HL-60 (cell line): ENCODE measurements at regions not wholly inside any gene's neighbourhood (a gene's known extent, or its start where the extent isn't known, plus 50 kb on each side); places are given as distances from the start of the nearest gene placed in this dataset.

Experiments
- DNase-seq, 2 experiments: peaks; one replicate each; pipeline ENCODE4 v3.0.0-alpha.2; 2010 to 2020; ENCODE audit warnings: low read depth in 1 of 2, low spot score in 1 of 2
- H3K27ac ChIP-seq: fragments of 250-450 bp; sonication (Bioruptor Pico); replicated peaks from 2 replicates; pipeline ENCODE4 v1.5.1; 2020; ENCODE audit warnings: mild to moderate bottlenecking, moderate library complexity
- H3K27me3 ChIP-seq: fragments of 250-450 bp; sonication (Bioruptor Pico); 2 replicates; pipeline ENCODE4 v1.5.1; 2021; ENCODE audit warnings: mild to moderate bottlenecking, moderate library complexity; ENCODE audit not compliant: insufficient read depth, poor library complexity, severe bottlenecking
- H3K4me3 ChIP-seq: replicated peaks from 2 replicates; pipeline ENCODE4 v1.5.1; 2011; ENCODE audit warnings: mild to moderate bottlenecking, control low read depth, low read length; ENCODE audit not compliant: insufficient read depth
- CTCF ChIP-seq: IDR thresholded peaks from one replicate; pipeline ENCODE4 v1.5.1; 2011; ENCODE audit warnings: low read length, control low read depth, inconsistent platforms; ENCODE audit not compliant: insufficient read depth
- GABPA ChIP-seq: IDR thresholded peaks from 2 replicates; pipeline ENCODE4 v1.6.1; 2012; ENCODE audit warnings: low read depth
- POLR2AphosphoS5 ChIP-seq: IDR thresholded peaks from 2 replicates; pipeline ENCODE4 v1.6.1; 2012; ENCODE audit warnings: low read depth
- REST ChIP-seq: IDR thresholded peaks from 2 replicates; pipeline ENCODE4 v1.6.1; 2012; ENCODE audit warnings: low read depth; ENCODE audit not compliant: insufficient replicate concordance
- SPI1 ChIP-seq: IDR thresholded peaks from 2 replicates; pipeline ENCODE4 v1.6.1; 2012; ENCODE audit warnings: low read depth, mild to moderate bottlenecking, borderline replicate concordance

GRCh38 chr11:95521133-95521542, 268.4 kb downstream of the FAM76B start:
- Histone ChIP-seq H3K27ac (no peak overlapping the region), H3K4me3 (no peak overlapping the region), H3K27me3 (no peaks in the 10 kb centered on the region)
- TF ChIP-seq REST (no peak), CTCF (no peak), POLR2AphosphoS5 (no peak), SPI1 (no peak)
- no peak for DNase-seq

- H3K4me3 ChIP-seq: no peak overlapping the region
- no peak for TF ChIP-seq SPI1
- TF ChIP-seq CTCF: no peak
- TF ChIP-seq POLR2AphosphoS5: no peak
- TF ChIP-seq GABPA: no peak
- no peak for TF ChIP-seq REST
- H3K27me3 ChIP-seq: no peaks in the 10 kb centered on the region
- DNase-seq: no peak
- H3K27ac ChIP-seq: no peak overlapping the region
Measured at GRCh38 chr11:95520369-95521132, 269.0 kb downstream of the FAM76B start.

- no peak for DNase-seq
- no peak for TF ChIP-seq GABPA
- no peak for TF ChIP-seq SPI1
- no peak for TF ChIP-seq CTCF
- no peak for TF ChIP-seq REST
- TF ChIP-seq POLR2AphosphoS5: no peak
- Histone ChIP-seq H3K27me3 (no peaks in the 10 kb centered on the region), H3K4me3 (no peak overlapping the region), H3K27ac (no peak overlapping the region)
Measured at GRCh38 chr11:95519912-95520311, 269.7 kb downstream of the FAM76B start.
